ENCODE measurements at regions not wholly inside any gene's neighbourhood (a gene's known extent, or its start where the extent isn't known, plus 50 kb on each side); places are given as distances from the start of the nearest gene placed in this dataset.
"Not testable (repeated sequence)": the region's sequence is repeated elsewhere in the genome, so short reads cannot be mapped to it uniquely, and the experiment has no call there.

GRCh38 chr4:33751050-33751449 lies 2493.3 kb downstream of the ARAP2 start:
- no peak overlapping the region for H3K9ac ChIP-seq (ENCODE audit: insufficient read length, low read depth)
- no peak for DNase-seq (ENCODE audit: low read depth, low spot score)
- H3K27me3 ChIP-seq (ENCODE audit: insufficient read depth, insufficient read length) = no peaks in the 10 kb centered on the region
- no peak for TF ChIP-seq YY1 (IDR thresholded peaks at IDR 0.05; ENCODE audit: insufficient read depth, insufficient read length)
- no peak for TF ChIP-seq ZNF274 (IDR thresholded peaks at IDR 0.05; ENCODE audit: low read depth, low read length)
- no peak for TF ChIP-seq SUZ12 (IDR thresholded peaks at IDR 0.05; ENCODE audit: extremely low read depth, insufficient read depth, insufficient read length)
- no peaks in the 10 kb centered on the region for H3K9me3 ChIP-seq (ENCODE audit: insufficient read depth, low read length)
- H3K4me1 ChIP-seq (ENCODE audit: insufficient read depth, insufficient read length) = no peaks in the 10 kb centered on the region
- H3K4me3 ChIP-seq (ENCODE audit: insufficient read length, low read depth) = no peak overlapping the region
- no peaks in the 10 kb centered on the region for H3K36me3 ChIP-seq (ENCODE audit: insufficient read depth, insufficient read length, low read length)

GRCh38 chr4:33772582-33772981 lies 2471.7 kb downstream of the ARAP2 start:
- H3K27me3 ChIP-seq (ENCODE audit: insufficient read depth, insufficient read length) = no peaks in the 10 kb centered on the region
- no peak for DNase-seq (ENCODE audit: low read depth, low spot score)
- TF ChIP-seq YY1 (IDR thresholded peaks at IDR 0.05; ENCODE audit: insufficient read depth, insufficient read length) = no peak
- no peak for TF ChIP-seq SUZ12 (IDR thresholded peaks at IDR 0.05; ENCODE audit: extremely low read depth, insufficient read depth, insufficient read length)
- TF ChIP-seq ZNF274 (IDR thresholded peaks at IDR 0.05; ENCODE audit: low read depth, low read length) = no peak
- H3K4me3 ChIP-seq (ENCODE audit: insufficient read length, low read depth) = no peak overlapping the region
- H3K36me3 ChIP-seq (ENCODE audit: insufficient read depth, insufficient read length, low read length) = no peaks in the 10 kb centered on the region
- no peaks in the 10 kb centered on the region for H3K4me1 ChIP-seq (ENCODE audit: insufficient read depth, insufficient read length)
- H3K9ac ChIP-seq (ENCODE audit: insufficient read length, low read depth) = no peak overlapping the region
- no peaks in the 10 kb centered on the region for H3K9me3 ChIP-seq (ENCODE audit: insufficient read depth, low read length)

- TF ChIP-seq YY1 (IDR thresholded peaks at IDR 0.05; ENCODE audit: insufficient read depth, insufficient read length) (no peak), SUZ12 (IDR thresholded peaks at IDR 0.05; ENCODE audit: extremely low read depth, insufficient read depth, insufficient read length) (no peak), ZNF274 (IDR thresholded peaks at IDR 0.05; ENCODE audit: low read depth, low read length) (no peak)
- no peaks in the 10 kb centered on the region for H3K36me3 ChIP-seq (ENCODE audit: insufficient read depth, insufficient read length, low read length)
- no peak overlapping the region for H3K9ac ChIP-seq (ENCODE audit: insufficient read length, low read depth)
- H3K4me1 ChIP-seq (ENCODE audit: insufficient read depth, insufficient read length) = no peaks in the 10 kb centered on the region
- no peaks in the 10 kb centered on the region for H3K27me3 ChIP-seq (ENCODE audit: insufficient read depth, insufficient read length)
- H3K4me3 ChIP-seq (ENCODE audit: insufficient read length, low read depth) = no peak overlapping the region
- DNase-seq (ENCODE audit: low read depth, low spot score) = no peak
- no peaks in the 10 kb centered on the region for H3K9me3 ChIP-seq (ENCODE audit: insufficient read depth, low read length)
These were observed 2463.1 kb downstream of the ARAP2 start for GRCh38 chr4:33780952-33781791.

- TF ChIP-seq ZNF274 (IDR thresholded peaks at IDR 0.05; ENCODE audit: low read depth, low read length) (no peak), YY1 (IDR thresholded peaks at IDR 0.05; ENCODE audit: insufficient read depth, insufficient read length) (no peak), SUZ12 (IDR thresholded peaks at IDR 0.05; ENCODE audit: extremely low read depth, insufficient read depth, insufficient read length) (no peak)
- DNase-seq (ENCODE audit: low read depth, low spot score) = no peak
These were observed 2458.5 kb downstream of the ARAP2 start for GRCh38 chr4:33785843-33786242.

GRCh38 chr4:33802578-33802977 lies 2441.7 kb downstream of the ARAP2 start:
- DNase-seq (ENCODE audit: low read depth, low spot score) = no peak
- Histone ChIP-seq H3K36me3 (ENCODE audit: insufficient read depth, insufficient read length, low read length) (no peaks in the 10 kb centered on the region), H3K4me1 (ENCODE audit: insufficient read depth, insufficient read length) (no peaks in the 10 kb centered on the region), H3K27me3 (ENCODE audit: insufficient read depth, insufficient read length) (no peaks in the 10 kb centered on the region), H3K9me3 (ENCODE audit: insufficient read depth, low read length) (no peaks in the 10 kb centered on the region), H3K4me3 (ENCODE audit: insufficient read length, low read depth) (no peak overlapping the region), H3K9ac (ENCODE audit: insufficient read length, low read depth) (no peak overlapping the region)
- no peak for TF ChIP-seq ZNF274 (IDR thresholded peaks at IDR 0.05; ENCODE audit: low read depth, low read length)

More at GRCh38 chr4:33785843-33786242, 2458.5 kb downstream of the ARAP2 start:
- Histone ChIP-seq H3K4me3 (ENCODE audit: insufficient read length, low read depth) (no peak overlapping the region), H3K36me3 (ENCODE audit: insufficient read depth, insufficient read length, low read length) (no peaks in the 10 kb centered on the region), H3K4me1 (ENCODE audit: insufficient read depth, insufficient read length) (no peaks in the 10 kb centered on the region), H3K27me3 (ENCODE audit: insufficient read depth, insufficient read length) (no peaks in the 10 kb centered on the region), H3K9me3 (ENCODE audit: insufficient read depth, low read length) (no peaks in the 10 kb centered on the region), H3K9ac (ENCODE audit: insufficient read length, low read depth) (no peak overlapping the region)

GRCh38 chr4:33825685-33826084 lies 2418.6 kb downstream of the ARAP2 start:
- DNase-seq (ENCODE audit: low read depth, low spot score) = no peak
- H3K9me3 ChIP-seq (ENCODE audit: insufficient read depth, low read length) = no peaks in the 10 kb centered on the region
- H3K36me3 ChIP-seq (ENCODE audit: insufficient read depth, insufficient read length, low read length) = no peaks in the 10 kb centered on the region
- TF ChIP-seq SUZ12 (IDR thresholded peaks at IDR 0.05; ENCODE audit: extremely low read depth, insufficient read depth, insufficient read length) (no peak), ZNF274 (IDR thresholded peaks at IDR 0.05; ENCODE audit: low read depth, low read length) (no peak), YY1 (IDR thresholded peaks at IDR 0.05; ENCODE audit: insufficient read depth, insufficient read length) (no peak)
- no peak overlapping the region for H3K4me3 ChIP-seq (ENCODE audit: insufficient read length, low read depth)
- H3K9ac ChIP-seq (ENCODE audit: insufficient read length, low read depth) = no peak overlapping the region
- no peaks in the 10 kb centered on the region for H3K4me1 ChIP-seq (ENCODE audit: insufficient read depth, insufficient read length)
- no peaks in the 10 kb centered on the region for H3K27me3 ChIP-seq (ENCODE audit: insufficient read depth, insufficient read length)

- H3K36me3 ChIP-seq (ENCODE audit: insufficient read depth, insufficient read length, low read length); DNase-seq (ENCODE audit: low read depth, low spot score); H3K4me1 ChIP-seq (ENCODE audit: insufficient read depth, insufficient read length); H3K9me3 ChIP-seq (ENCODE audit: insufficient read depth, low read length); H3K9ac ChIP-seq (ENCODE audit: insufficient read length, low read depth); H3K4me3 ChIP-seq (ENCODE audit: insufficient read length, low read depth); H3K27me3 ChIP-seq (ENCODE audit: insufficient read depth, insufficient read length): not testable (repeated sequence)
These were observed 2415.0 kb downstream of the ARAP2 start for GRCh38 chr4:33829356-33829755.

All from NT2/D1 (cell line).